BLaER1 treated with 17β-estradiol and CSF1 and Interleukin-3, amounts not matched to agents 10 nM and 100 nM (cell line): ENCODE measurements at regions not wholly inside any gene's neighbourhood (a gene's known extent, or its start where the extent isn't known, plus 50 kb on each side); places are given as distances from the start of the nearest gene placed in this dataset.

Experiments
- H3K27ac ChIP-seq, 11 experiments: shearing (Covaris generic); formaldehyde crosslinking; 2 replicates each; pipeline ENCODE4 v1.8.1; 2022
- H3K27me3 ChIP-seq, 11 experiments: shearing (Covaris generic); formaldehyde crosslinking; 2 replicates each; pipeline ENCODE4 v1.8.1; 2022
- H3K36me3 ChIP-seq, 11 experiments: shearing (Covaris generic); formaldehyde crosslinking; 2 replicates each; pipeline ENCODE4 v1.8.1; 2022
- H3K4me1 ChIP-seq, 10 experiments: shearing (Covaris generic); formaldehyde crosslinking; 2 replicates each; pipeline ENCODE4 v1.8.1; 2022
- H3K4me2 ChIP-seq, 11 experiments: shearing (Covaris generic); formaldehyde crosslinking; 2 replicates each; pipeline ENCODE4 v1.8.1; 2022
- H3K4me3 ChIP-seq, 10 experiments: shearing (Covaris generic); formaldehyde crosslinking; 2 replicates each; pipeline ENCODE4 v1.8.1; 2022
- H3K9ac ChIP-seq, 11 experiments: shearing (Covaris generic); formaldehyde crosslinking; 2 replicates each; pipeline ENCODE4 v1.8.1; 2022
- H3K9me3 ChIP-seq, 11 experiments: shearing (Covaris generic); formaldehyde crosslinking; replicated peaks in 1 of 11; 2 replicates each; pipeline ENCODE4 v1.8.1; 2022
- H4K20me1 ChIP-seq, 11 experiments: shearing (Covaris generic); formaldehyde crosslinking; 2 replicates each; pipeline ENCODE4 v1.8.1; 2022
- Cebpa-rat ChIP-seq, 11 experiments: shearing (Covaris generic); IDR thresholded peaks; 2 replicates each; pipeline ENCODE4 v1.8.1; 2022

DNA sequence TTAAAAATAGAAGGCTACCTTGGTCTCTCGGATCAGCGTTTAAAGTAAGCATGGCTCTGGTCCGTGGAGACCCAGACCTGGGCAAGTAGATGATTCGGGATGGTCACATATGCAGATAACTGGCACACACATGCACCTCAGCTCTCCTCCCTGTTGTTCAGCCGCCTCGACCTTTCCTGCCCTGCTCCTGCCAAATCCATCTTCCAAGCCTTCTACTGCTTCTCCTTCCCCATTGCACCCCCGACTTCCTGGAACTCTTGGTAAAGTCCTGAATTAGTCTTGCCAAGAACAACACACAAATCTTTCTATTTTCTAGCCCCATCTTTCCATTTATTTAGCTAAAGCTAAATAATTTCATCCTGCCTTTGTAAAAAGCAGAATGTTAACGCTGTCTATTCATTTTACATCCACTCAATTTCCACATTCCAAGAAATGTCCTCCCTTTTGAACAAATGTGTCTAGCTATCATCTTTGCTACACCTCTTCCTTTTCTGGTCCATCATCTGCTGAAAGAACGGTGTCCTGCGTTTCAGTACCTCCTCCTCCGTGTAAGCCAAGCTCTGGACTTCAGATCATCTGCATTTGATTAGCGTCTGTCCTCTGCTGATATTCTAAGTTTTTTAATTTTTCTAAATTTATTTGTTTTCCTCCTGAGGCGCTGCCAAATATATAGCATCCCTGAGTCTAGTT, 92.5 kb downstream of the ZIC5 start:
- no peak for TF ChIP-seq Cebpa-rat (IDR thresholded peaks at IDR 0.05)
- no peaks in the 10 kb centered on the region for H3K27me3 ChIP-seq
- H3K27ac ChIP-seq: no peak overlapping the region
- no peak overlapping the region for H3K4me3 ChIP-seq
- H3K9me3 ChIP-seq: no peaks in the 10 kb centered on the region
- no peaks in the 10 kb centered on the region for H4K20me1 ChIP-seq
- no peaks in the 10 kb centered on the region for H3K36me3 ChIP-seq
- H3K4me2 ChIP-seq: no peak overlapping the region
- no peak overlapping the region for H3K9ac ChIP-seq
- 0 out of 20 replicates have a peak, but pooled peaks cover 0 to 5% (median 0%) of the 10 kb centered on the region in 10 experiments for H3K4me1 ChIP-seq

DNA sequence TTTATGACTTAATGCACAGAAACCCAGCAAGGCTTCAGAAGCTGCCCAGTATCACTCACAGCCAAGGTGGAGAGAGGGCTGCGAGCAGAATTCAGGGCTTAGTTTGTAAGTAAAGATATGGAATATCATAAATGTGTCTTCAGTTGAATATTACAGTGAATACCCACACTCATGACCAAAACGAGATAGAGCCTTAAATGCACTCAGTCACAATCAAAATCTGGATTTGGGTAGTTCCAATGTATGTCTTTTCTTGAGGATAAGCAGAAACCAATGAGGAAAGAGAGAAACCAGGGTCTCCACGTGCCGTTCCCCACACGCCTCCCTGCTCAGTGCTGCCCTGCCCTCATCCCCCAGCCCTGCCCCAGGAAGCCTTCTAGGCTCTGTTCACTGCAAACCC, 94.9 kb downstream of the ZIC5 start:
- Histone ChIP-seq H4K20me1 (no peaks in the 10 kb centered on the region), H3K9ac (no peak overlapping the region), H3K27me3 (no peaks in the 10 kb centered on the region), H3K4me3 (no peak overlapping the region), H3K36me3 (no peaks in the 10 kb centered on the region), H3K4me2 (no peak overlapping the region), H3K4me1 (peaks cover 0 to 5% (median 3%) of the 10 kb centered on the region in 10 experiments; a peak in 13 of 20 replicates), H3K27ac (no peak overlapping the region), H3K9me3 (no peaks in the 10 kb centered on the region)
- no peak for TF ChIP-seq Cebpa-rat (IDR thresholded peaks at IDR 0.05)

DNA sequence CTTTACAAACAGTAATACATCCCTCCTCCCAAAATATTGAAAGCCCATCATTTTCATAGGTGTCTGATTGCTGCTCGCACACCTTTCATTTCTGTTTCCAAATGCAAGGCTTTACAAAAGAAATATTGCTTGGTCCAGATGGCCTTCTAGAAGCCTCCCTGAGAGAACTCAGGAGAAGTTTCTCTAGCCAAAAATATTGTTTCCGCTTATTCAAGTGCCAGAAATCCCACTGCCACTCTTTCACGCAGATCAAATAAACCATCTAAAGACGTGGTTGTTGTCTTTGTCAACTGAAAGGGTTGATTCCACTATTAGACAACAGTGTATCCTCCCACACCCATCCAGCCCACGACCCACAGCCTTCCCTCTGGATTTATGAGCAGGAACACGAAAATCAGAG, 96.2 kb downstream of the ZIC5 start:
- Histone ChIP-seq H3K4me3 (no peak overlapping the region), H3K9me3 (no peaks in the 10 kb centered on the region), H3K36me3 (no peaks in the 10 kb centered on the region), H3K9ac (no peak overlapping the region), H3K4me2 (no peak overlapping the region), H3K4me1 (peaks cover 0 to 17% (median 12%) of the 10 kb centered on the region in 10 experiments; a peak in 15 of 20 replicates), H4K20me1 (no peaks in the 10 kb centered on the region), H3K27me3 (no peaks in the 10 kb centered on the region), H3K27ac (no peak overlapping the region)
- no peak for TF ChIP-seq Cebpa-rat (IDR thresholded peaks at IDR 0.05)

DNA sequence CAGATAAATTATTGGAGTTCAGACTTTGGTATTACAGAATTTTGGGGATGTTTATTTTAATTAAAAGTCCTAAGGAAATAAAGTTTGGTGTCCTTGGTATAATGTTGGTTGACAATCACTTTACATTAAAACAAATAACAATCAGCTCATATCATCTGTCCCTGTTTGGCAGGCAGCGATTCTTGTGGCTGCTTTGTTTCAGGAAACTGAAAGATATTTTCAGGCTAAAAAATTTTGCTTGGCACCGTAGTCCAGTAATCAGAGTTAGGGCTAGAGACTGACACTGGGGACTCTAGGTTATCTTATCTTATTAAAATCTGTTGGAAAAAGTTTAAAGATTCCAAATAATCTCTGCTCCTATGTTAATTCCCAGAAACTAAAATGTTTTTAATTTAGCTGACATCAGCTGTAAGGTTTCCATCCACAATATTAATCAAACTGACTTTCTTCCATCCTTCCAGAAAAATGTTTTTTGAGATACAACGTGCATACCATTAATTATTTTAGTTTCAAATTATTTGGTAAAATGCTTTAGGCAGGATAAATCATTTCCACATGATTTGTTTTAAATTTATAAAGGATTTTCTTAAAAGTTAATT, 97.6 kb downstream of the ZIC5 start:
- H4K20me1 ChIP-seq: no peaks in the 10 kb centered on the region
- H3K27me3 ChIP-seq: no peaks in the 10 kb centered on the region
- no peaks in the 10 kb centered on the region for H3K36me3 ChIP-seq
- TF ChIP-seq Cebpa-rat (IDR thresholded peaks at IDR 0.05): no peak
- H3K4me3 ChIP-seq: no peak overlapping the region
- peak overlapping the region in 1 of 11 experiments; percentile 1; a peak in 1 of 22 replicates for H3K4me2 ChIP-seq
- H3K9ac ChIP-seq: no peak overlapping the region
- H3K9me3 ChIP-seq: no peaks in the 10 kb centered on the region
- no peak overlapping the region for H3K27ac ChIP-seq
- peaks cover 0 to 17% (median 12%) of the 10 kb centered on the region in 10 experiments; a peak in 15 of 20 replicates for H3K4me1 ChIP-seq

DNA sequence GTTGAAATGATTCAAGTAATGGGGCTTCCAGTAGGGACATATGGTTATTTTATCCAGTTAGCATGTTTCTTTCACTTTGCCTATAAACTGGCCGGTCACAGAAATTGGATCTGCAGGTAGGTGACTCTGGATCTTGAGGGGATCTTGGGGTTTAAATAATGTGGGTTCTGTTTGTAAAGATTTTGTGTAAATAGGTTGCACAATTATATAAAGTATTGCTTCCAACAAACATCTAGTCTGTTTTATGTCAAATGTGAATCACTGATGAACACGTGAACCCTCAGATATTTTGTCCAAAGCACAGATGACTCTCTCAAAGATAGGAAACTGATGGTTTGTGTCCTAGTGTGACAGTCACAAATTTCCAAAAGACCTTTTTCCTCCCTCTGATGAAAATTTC, 98.4 kb downstream of the ZIC5 start:
- Histone ChIP-seq H3K27me3 (no peaks in the 10 kb centered on the region), H3K9me3 (no peaks in the 10 kb centered on the region), H4K20me1 (no peaks in the 10 kb centered on the region), H3K36me3 (no peaks in the 10 kb centered on the region), H3K4me2 (no peak overlapping the region), H3K9ac (no peak overlapping the region), H3K4me1 (peaks cover 0 to 17% (median 12%) of the 10 kb centered on the region in 10 experiments; a peak in 15 of 20 replicates), H3K27ac (no peak overlapping the region), H3K4me3 (no peak overlapping the region)
- no peak for TF ChIP-seq Cebpa-rat (IDR thresholded peaks at IDR 0.05)

DNA sequence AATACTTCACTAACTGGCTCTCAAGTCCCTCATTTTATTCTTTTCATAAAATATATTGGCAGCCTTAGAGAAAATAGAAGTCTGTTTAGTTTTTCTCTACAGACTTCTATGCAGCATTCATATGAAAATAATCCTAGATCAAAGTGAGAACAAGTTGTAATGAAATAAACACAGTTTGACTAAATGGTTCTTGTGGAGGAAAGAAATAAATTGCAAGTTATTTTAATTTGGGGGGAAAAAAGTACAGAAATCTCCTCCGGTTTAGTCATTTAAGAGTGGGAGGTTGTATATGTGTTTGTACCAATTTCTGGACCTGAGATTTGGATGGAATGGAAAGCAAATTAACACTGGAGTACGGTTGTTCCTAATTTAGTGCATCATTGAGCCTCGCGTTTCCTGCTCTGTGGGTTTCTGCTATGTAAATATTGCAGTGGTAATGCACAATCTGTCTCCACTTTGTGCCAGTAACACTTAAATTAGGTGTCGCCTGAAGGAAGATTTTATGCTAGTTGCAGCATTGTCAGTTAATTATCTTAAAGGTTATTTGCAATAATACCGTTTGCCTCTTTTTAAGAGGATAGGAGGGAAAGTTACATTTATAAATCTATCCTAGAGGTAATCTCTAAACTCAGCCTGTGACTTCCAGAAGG, 100.2 kb downstream of the ZIC5 start:
- no peak overlapping the region for H3K4me3 ChIP-seq
- no peaks in the 10 kb centered on the region for H3K9me3 ChIP-seq
- H3K4me1 ChIP-seq: peaks cover 0 to 17% (median 12%) of the 10 kb centered on the region in 10 experiments; a peak in 15 of 20 replicates
- no peaks in the 10 kb centered on the region for H3K27me3 ChIP-seq
- H4K20me1 ChIP-seq: no peaks in the 10 kb centered on the region
- H3K36me3 ChIP-seq: no peaks in the 10 kb centered on the region
- peak overlapping the region in 10 of 11 experiments; percentile 23 to 59 (median 44); a peak in 19 of 22 replicates for H3K4me2 ChIP-seq
- no peak overlapping the region for H3K27ac ChIP-seq
- no peak overlapping the region for H3K9ac ChIP-seq
- TF ChIP-seq Cebpa-rat (IDR thresholded peaks at IDR 0.05): no peak

DNA sequence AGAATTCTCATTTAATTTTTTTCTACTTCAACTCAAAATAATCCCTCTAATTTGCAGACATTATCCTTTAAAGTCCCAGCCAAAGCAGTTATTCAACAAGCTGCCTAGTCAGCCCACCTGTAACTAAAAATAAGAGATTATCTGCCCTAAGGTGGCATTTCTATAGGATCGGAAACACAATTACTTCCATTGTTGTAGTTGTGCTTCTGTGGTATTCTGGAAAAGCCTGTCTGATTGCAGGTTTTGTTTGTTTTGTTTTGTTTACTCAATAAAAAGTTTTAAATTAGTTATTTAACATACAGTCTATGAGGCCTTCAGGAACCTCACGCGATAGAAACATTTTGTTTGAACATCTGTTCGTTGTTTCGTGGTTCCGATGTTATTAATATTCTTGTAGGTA, 101.0 kb downstream of the ZIC5 start:
- H3K4me1 ChIP-seq: peaks cover 0 to 17% (median 12%) of the 10 kb centered on the region in 10 experiments; a peak in 15 of 20 replicates
- no peaks in the 10 kb centered on the region for H3K36me3 ChIP-seq
- H3K27ac ChIP-seq: no peak overlapping the region
- H3K4me3 ChIP-seq: no peak overlapping the region
- peak overlapping the region in 3 of 11 experiments; percentile 41 to 58 (median 58); a peak in 3 of 22 replicates for H3K4me2 ChIP-seq
- H3K9ac ChIP-seq: no peak overlapping the region
- H4K20me1 ChIP-seq: no peaks in the 10 kb centered on the region
- no peaks in the 10 kb centered on the region for H3K9me3 ChIP-seq
- no peak for TF ChIP-seq Cebpa-rat (IDR thresholded peaks at IDR 0.05)
- no peaks in the 10 kb centered on the region for H3K27me3 ChIP-seq

DNA sequence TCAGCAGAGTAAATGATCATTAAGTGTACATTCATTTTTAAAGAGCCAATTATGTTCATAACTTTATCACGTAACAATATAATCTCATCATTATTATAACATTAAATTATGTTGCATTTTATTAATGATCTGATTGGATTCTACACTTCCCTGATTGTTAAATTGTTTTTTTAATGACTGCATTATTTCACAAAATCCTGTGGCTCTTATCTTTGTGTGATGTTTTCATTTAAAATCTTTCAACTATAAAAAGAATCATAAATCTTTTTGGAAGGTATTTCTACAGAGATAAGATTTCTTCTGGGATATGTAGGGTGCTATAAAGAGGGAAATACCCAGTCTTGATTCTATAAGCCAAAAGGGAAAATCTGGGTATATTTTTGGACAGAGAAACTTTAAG, 101.7 kb downstream of the ZIC5 start:
- no peaks in the 10 kb centered on the region for H3K27me3 ChIP-seq
- no peak overlapping the region for H3K4me3 ChIP-seq
- H3K4me2 ChIP-seq: no peak overlapping the region
- H3K36me3 ChIP-seq: no peaks in the 10 kb centered on the region
- peaks cover 0 to 17% (median 12%) of the 10 kb centered on the region in 10 experiments; a peak in 15 of 20 replicates for H3K4me1 ChIP-seq
- no peaks in the 10 kb centered on the region for H3K9me3 ChIP-seq
- H3K27ac ChIP-seq: no peak overlapping the region
- no peak overlapping the region for H3K9ac ChIP-seq
- TF ChIP-seq Cebpa-rat (IDR thresholded peaks at IDR 0.05): no peak
- H4K20me1 ChIP-seq: no peaks in the 10 kb centered on the region

DNA sequence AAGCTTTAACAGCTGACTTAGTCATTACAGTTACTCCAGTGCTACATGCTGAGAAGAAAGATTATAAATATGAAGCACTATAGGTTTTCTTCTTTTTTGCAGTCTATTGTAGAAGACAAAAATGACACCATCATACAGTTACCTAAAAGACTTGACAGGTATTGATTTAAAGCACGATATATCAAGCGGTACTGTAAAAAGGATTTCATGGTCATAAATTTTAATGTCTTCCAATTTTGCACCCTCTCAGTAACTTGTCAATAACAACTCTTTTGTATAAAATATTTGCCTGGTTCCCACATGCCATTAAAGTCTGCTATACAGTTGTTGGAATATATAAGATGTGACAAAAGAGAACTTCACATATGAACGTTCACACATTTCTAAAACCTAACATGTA, 102.8 kb downstream of the ZIC5 start:
- no peaks in the 10 kb centered on the region for H3K36me3 ChIP-seq

More for the DNA sequence above, 102.8 kb downstream of the ZIC5 start:
- TF ChIP-seq Cebpa-rat (IDR thresholded peaks at IDR 0.05): no peak
- Histone ChIP-seq H3K27me3 (no peaks in the 10 kb centered on the region), H3K27ac (no peak overlapping the region), H3K9me3 (no peaks in the 10 kb centered on the region), H3K4me2 (no peak overlapping the region), H3K9ac (no peak overlapping the region), H3K4me3 (no peak overlapping the region), H4K20me1 (no peaks in the 10 kb centered on the region), H3K4me1 (peaks cover 0 to 17% (median 12%) of the 10 kb centered on the region in 10 experiments; a peak in 15 of 20 replicates)
